ENCODE measurements at regions not wholly inside any gene's neighbourhood (a gene's known extent, or its start where the extent isn't known, plus 50 kb on each side); places are given as distances from the start of the nearest gene placed in this dataset.

- Mint-ChIP-seq H3K4me1 (no peaks in the 10 kb centered on the region), H3K36me3 (ENCODE audit: low read depth) (no peaks in the 10 kb centered on the region), H3K27ac (no peak overlapping the region), H3K27me3 (no peaks in the 10 kb centered on the region), H3K9me3 (peaks cover 4% of the 10 kb centered on the region), H3K4me3 (no peak overlapping the region)
- no peak for DNase-seq
- no peak for ATAC-seq
Observed at GRCh38 chr1:187374082-187374481, 545.3 kb downstream of the PLA2G4A start.

- ATAC-seq = no peak
- no peak overlapping the region for H3K4me3 Mint-ChIP-seq
- H3K27me3 Mint-ChIP-seq = no peaks in the 10 kb centered on the region
Observed at GRCh38 chr1:187374742-187375141, 546.0 kb downstream of the PLA2G4A start.

GRCh38 chr1:187383366-187383765 lies 554.6 kb downstream of the PLA2G4A start:
- Mint-ChIP-seq H3K4me1 (no peaks in the 10 kb centered on the region), H3K4me3 (no peak overlapping the region), H3K27ac (no peak overlapping the region), H3K36me3 (ENCODE audit: low read depth) (no peaks in the 10 kb centered on the region), H3K9me3 (peaks cover 7% of the 10 kb centered on the region), H3K27me3 (no peaks in the 10 kb centered on the region)
- ATAC-seq (no peak), DNase-seq (no peak)

More at GRCh38 chr1:187374742-187375141, 546.0 kb downstream of the PLA2G4A start:
- DNase-seq = no peak
- Mint-ChIP-seq H3K36me3 (ENCODE audit: low read depth) (no peaks in the 10 kb centered on the region), H3K4me1 (no peaks in the 10 kb centered on the region), H3K27ac (no peak overlapping the region), H3K9me3 (peaks cover 6% of the 10 kb centered on the region)

GRCh38 chr1:187384504-187384903 lies 555.8 kb downstream of the PLA2G4A start:
- no peak for ATAC-seq
- Mint-ChIP-seq H3K4me1 (no peaks in the 10 kb centered on the region), H3K27ac (no peak overlapping the region), H3K4me3 (no peak overlapping the region), H3K36me3 (ENCODE audit: low read depth) (no peaks in the 10 kb centered on the region), H3K27me3 (no peaks in the 10 kb centered on the region), H3K9me3 (peaks cover 7% of the 10 kb centered on the region)
- DNase-seq = no peak

- DNase-seq (no peak), ATAC-seq (no peak)
- Mint-ChIP-seq H3K27me3 (no peaks in the 10 kb centered on the region), H3K4me1 (no peaks in the 10 kb centered on the region), H3K36me3 (ENCODE audit: low read depth) (no peaks in the 10 kb centered on the region), H3K27ac (no peak overlapping the region), H3K4me3 (no peak overlapping the region), H3K9me3 (no peaks in the 10 kb centered on the region)
Observed at GRCh38 chr1:187390215-187390818, 561.6 kb downstream of the PLA2G4A start.

- ATAC-seq (no peak), DNase-seq (no peak)
- H3K27ac Mint-ChIP-seq = no peak overlapping the region
- H3K27me3 Mint-ChIP-seq = no peaks in the 10 kb centered on the region
- peaks cover 13% of the 10 kb centered on the region for H3K9me3 Mint-ChIP-seq
- no peak overlapping the region for H3K4me3 Mint-ChIP-seq
- no peaks in the 10 kb centered on the region for H3K36me3 Mint-ChIP-seq (ENCODE audit: low read depth)
- no peaks in the 10 kb centered on the region for H3K4me1 Mint-ChIP-seq
Observed at GRCh38 chr1:187396226-187396625, 567.5 kb downstream of the PLA2G4A start.

- no peak for DNase-seq
- Mint-ChIP-seq H3K27me3 (no peaks in the 10 kb centered on the region), H3K4me1 (no peaks in the 10 kb centered on the region), H3K4me3 (no peak overlapping the region), H3K27ac (no peak overlapping the region), H3K36me3 (ENCODE audit: low read depth) (no peaks in the 10 kb centered on the region), H3K9me3 (peaks cover 13% of the 10 kb centered on the region)
- ATAC-seq = no peak
Observed at GRCh38 chr1:187396929-187397796, 568.4 kb downstream of the PLA2G4A start.

- no peaks in the 10 kb centered on the region for H3K36me3 Mint-ChIP-seq (ENCODE audit: low read depth)
- no peak for DNase-seq
Observed at GRCh38 chr1:187408212-187409004, 579.7 kb downstream of the PLA2G4A start.

GRCh38 chr1:187409341-187409740 lies 580.6 kb downstream of the PLA2G4A start:
- Mint-ChIP-seq H3K4me3 (no peak overlapping the region), H3K4me1 (no peaks in the 10 kb centered on the region), H3K36me3 (ENCODE audit: low read depth) (no peaks in the 10 kb centered on the region), H3K27ac (no peak overlapping the region), H3K9me3 (peaks cover 6% of the 10 kb centered on the region), H3K27me3 (no peaks in the 10 kb centered on the region)
- ATAC-seq (no peak), DNase-seq (no peak)

More at GRCh38 chr1:187408212-187409004, 579.7 kb downstream of the PLA2G4A start:
- no peak for ATAC-seq
- Mint-ChIP-seq H3K4me1 (no peaks in the 10 kb centered on the region), H3K27ac (no peak overlapping the region), H3K9me3 (peaks cover 6% of the 10 kb centered on the region), H3K27me3 (no peaks in the 10 kb centered on the region), H3K4me3 (no peak overlapping the region)

- Mint-ChIP-seq H3K27me3 (no peaks in the 10 kb centered on the region), H3K27ac (no peak overlapping the region), H3K4me3 (no peak overlapping the region), H3K9me3 (peaks cover 6% of the 10 kb centered on the region), H3K4me1 (no peaks in the 10 kb centered on the region), H3K36me3 (ENCODE audit: low read depth) (no peaks in the 10 kb centered on the region)
- DNase-seq (no peak), ATAC-seq (no peak)
Observed at GRCh38 chr1:187411118-187411517, 582.4 kb downstream of the PLA2G4A start.

GRCh38 chr1:187413405-187414169 lies 584.8 kb downstream of the PLA2G4A start:
- H3K4me3 Mint-ChIP-seq = no peak overlapping the region
- no peaks in the 10 kb centered on the region for H3K36me3 Mint-ChIP-seq (ENCODE audit: low read depth)
- ATAC-seq = no peak
- H3K9me3 Mint-ChIP-seq = peaks cover 6% of the 10 kb centered on the region
- DNase-seq = no peak
- H3K27me3 Mint-ChIP-seq = no peaks in the 10 kb centered on the region
- H3K27ac Mint-ChIP-seq = no peak overlapping the region
- H3K4me1 Mint-ChIP-seq = no peaks in the 10 kb centered on the region

- no peak overlapping the region for H3K4me3 Mint-ChIP-seq
- H3K36me3 Mint-ChIP-seq (ENCODE audit: low read depth) = no peaks in the 10 kb centered on the region
- ATAC-seq (no peak), DNase-seq (no peak)
- no peaks in the 10 kb centered on the region for H3K27me3 Mint-ChIP-seq
- H3K27ac Mint-ChIP-seq = no peak overlapping the region
- H3K9me3 Mint-ChIP-seq = peaks cover 6% of the 10 kb centered on the region
- no peaks in the 10 kb centered on the region for H3K4me1 Mint-ChIP-seq
Observed at GRCh38 chr1:187415065-187415464, 586.3 kb downstream of the PLA2G4A start.

- Mint-ChIP-seq H3K4me3 (no peak overlapping the region), H3K27me3 (no peaks in the 10 kb centered on the region), H3K9me3 (no peaks in the 10 kb centered on the region), H3K36me3 (ENCODE audit: low read depth) (no peaks in the 10 kb centered on the region), H3K4me1 (no peaks in the 10 kb centered on the region), H3K27ac (no peak overlapping the region)
- ATAC-seq = no peak
- no peak for DNase-seq
Observed at GRCh38 chr1:187417520-187417919, 588.8 kb downstream of the PLA2G4A start.

- H3K4me1 Mint-ChIP-seq = no peaks in the 10 kb centered on the region
- peaks cover 3% of the 10 kb centered on the region for H3K9me3 Mint-ChIP-seq
- no peaks in the 10 kb centered on the region for H3K27me3 Mint-ChIP-seq
- ATAC-seq (no peak), DNase-seq (no peak)
- no peak overlapping the region for H3K27ac Mint-ChIP-seq
- H3K36me3 Mint-ChIP-seq (ENCODE audit: low read depth) = no peaks in the 10 kb centered on the region
- H3K4me3 Mint-ChIP-seq = no peak overlapping the region
Observed at GRCh38 chr1:187433598-187433997, 604.8 kb downstream of the PLA2G4A start.

Measured in activated naive CD8-positive, alpha-beta T cell treated with anti-CD3 and anti-CD28 coated beads, Interleukin-2, amount 50 U/mL, for 24 hours (primary cell).